ENCODE measurements at regions not wholly inside any gene's neighbourhood (a gene's known extent, or its start where the extent isn't known, plus 50 kb on each side); places are given as distances from the start of the nearest gene placed in this dataset.

DNA sequence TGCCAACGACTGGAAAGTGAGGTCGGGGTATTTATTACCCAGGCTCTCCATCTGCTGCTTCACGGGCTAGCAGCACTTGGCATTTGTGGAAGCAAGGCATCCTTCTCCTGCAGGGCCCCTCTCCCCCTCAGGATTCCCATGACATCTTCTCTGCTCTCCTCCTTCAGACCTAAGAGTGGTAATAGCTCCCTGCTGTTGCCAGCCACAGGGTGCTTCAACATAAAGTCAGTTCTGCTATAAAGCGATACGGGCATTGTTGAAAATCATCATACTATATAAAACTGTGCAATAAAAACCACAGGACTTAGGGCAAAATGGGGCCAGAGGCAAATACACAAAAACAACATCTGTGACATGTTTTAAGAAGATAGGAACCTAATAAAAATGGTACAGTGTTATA, 391.8 kb upstream of the ADAMTS9 start:
- TF ChIP-seq, protein P1, sequence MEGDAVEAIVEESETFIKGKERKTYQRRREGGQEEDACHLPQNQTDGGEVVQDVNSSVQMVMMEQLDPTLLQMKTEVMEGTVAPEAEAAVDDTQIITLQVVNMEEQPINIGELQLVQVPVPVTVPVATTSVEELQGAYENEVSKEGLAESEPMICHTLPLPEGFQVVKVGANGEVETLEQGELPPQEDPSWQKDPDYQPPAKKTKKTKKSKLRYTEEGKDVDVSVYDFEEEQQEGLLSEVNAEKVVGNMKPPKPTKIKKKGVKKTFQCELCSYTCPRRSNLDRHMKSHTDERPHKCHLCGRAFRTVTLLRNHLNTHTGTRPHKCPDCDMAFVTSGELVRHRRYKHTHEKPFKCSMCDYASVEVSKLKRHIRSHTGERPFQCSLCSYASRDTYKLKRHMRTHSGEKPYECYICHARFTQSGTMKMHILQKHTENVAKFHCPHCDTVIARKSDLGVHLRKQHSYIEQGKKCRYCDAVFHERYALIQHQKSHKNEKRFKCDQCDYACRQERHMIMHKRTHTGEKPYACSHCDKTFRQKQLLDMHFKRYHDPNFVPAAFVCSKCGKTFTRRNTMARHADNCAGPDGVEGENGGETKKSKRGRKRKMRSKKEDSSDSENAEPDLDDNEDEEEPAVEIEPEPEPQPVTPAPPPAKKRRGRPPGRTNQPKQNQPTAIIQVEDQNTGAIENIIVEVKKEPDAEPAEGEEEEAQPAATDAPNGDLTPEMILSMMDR (IDR thresholded peaks at IDR 0.05) = no peak
- no peak for TF ChIP-seq ZFX (IDR thresholded peaks at IDR 0.05; ENCODE audit: borderline replicate concordance)
- H3K27ac ChIP-seq = no peak overlapping the region

DNA sequence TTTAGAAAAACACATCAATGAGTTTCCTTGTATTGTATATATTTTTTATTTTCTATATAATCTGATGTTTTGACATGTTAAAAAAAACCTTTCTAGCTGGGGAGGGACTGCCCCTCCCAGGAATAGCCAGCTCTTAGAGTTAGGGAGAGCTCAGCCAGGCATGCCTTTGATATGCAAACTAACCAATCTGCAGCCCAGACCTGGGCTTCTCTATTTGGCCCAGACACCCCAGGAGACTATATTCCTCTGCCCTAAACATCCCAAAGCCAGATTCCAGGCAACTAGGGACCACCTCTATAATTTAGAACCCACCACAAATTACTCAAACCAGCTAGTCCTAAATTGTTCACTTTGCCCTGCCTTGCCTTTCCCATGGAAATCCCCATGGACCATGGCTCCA, 390.9 kb upstream of the ADAMTS9 start:
- TF ChIP-seq, protein P1 (IDR thresholded peaks at IDR 0.05) = no peak
- TF ChIP-seq ZFX (IDR thresholded peaks at IDR 0.05; ENCODE audit: borderline replicate concordance) = no peak
- H3K27ac ChIP-seq = no peak overlapping the region

- H3K27ac ChIP-seq = no peak overlapping the region
Measured at GRCh38 chr3:65077124-65077523, 389.3 kb upstream of the ADAMTS9 start.

GRCh38 chr3:65070968-65071367, 383.2 kb upstream of the ADAMTS9 start:
- H3K27ac ChIP-seq = no peak overlapping the region
- no peak for TF ChIP-seq ZFX (IDR thresholded peaks at IDR 0.05; ENCODE audit: borderline replicate concordance)
- TF ChIP-seq, protein P1 (IDR thresholded peaks at IDR 0.05) = no peak

More at GRCh38 chr3:65077124-65077523, 389.3 kb upstream of the ADAMTS9 start:
- TF ChIP-seq, protein P1 (IDR thresholded peaks at IDR 0.05) = no peak
- TF ChIP-seq ZFX (IDR thresholded peaks at IDR 0.05; ENCODE audit: borderline replicate concordance) = no peak

- TF ChIP-seq ZFX (IDR thresholded peaks at IDR 0.05; ENCODE audit: borderline replicate concordance) = no peak
- TF ChIP-seq, protein P1 (IDR thresholded peaks at IDR 0.05) = no peak
- no peak overlapping the region for H3K27ac ChIP-seq
Measured at GRCh38 chr3:65060904-65061303, 373.1 kb upstream of the ADAMTS9 start.

GRCh38 chr3:65052101-65052500, 364.3 kb upstream of the ADAMTS9 start:
- TF ChIP-seq ZFX (IDR thresholded peaks at IDR 0.05; ENCODE audit: borderline replicate concordance) = no peak
- TF ChIP-seq, protein P1 (IDR thresholded peaks at IDR 0.05) = no peak

GRCh38 chr3:65048151-65048550, 360.4 kb upstream of the ADAMTS9 start:
- TF ChIP-seq ZFX (IDR thresholded peaks at IDR 0.05; ENCODE audit: borderline replicate concordance) = no peak
- TF ChIP-seq, protein P1 (IDR thresholded peaks at IDR 0.05) = no peak
- H3K27ac ChIP-seq = no peak overlapping the region

More at GRCh38 chr3:65052101-65052500, 364.3 kb upstream of the ADAMTS9 start:
- no peak overlapping the region for H3K27ac ChIP-seq
